K562 (cell line): ENCODE measurements at regions not wholly inside any gene's neighbourhood (a gene's known extent, or its start where the extent isn't known, plus 50 kb on each side); places are given as distances from the start of the nearest gene placed in this dataset.

Experiments
- CTCF ChIP-seq, 3 experiments: IDR thresholded peaks in 2 of 3; conservative IDR thresholded peaks in 1 of 3; 2 replicates each; pipeline ENCODE4 v1.5.1; 2011 to 2012; ENCODE audit warnings: low read length in 3 of 3, mild to moderate bottlenecking in 3 of 3, control low read depth in 2 of 3, improper control_type of control experiment in 1 of 3, inconsistent platforms in 1 of 3, low read depth in 1 of 3, mixed read lengths in 1 of 3, moderate library complexity in 1 of 3; ENCODE audit not compliant: insufficient read depth in 2 of 3
- HNRNPL ChIP-seq: fragments of 200-400 bp; formaldehyde crosslinking; IDR thresholded peaks from 2 replicates; pipeline ENCODE4 v1.6.1; 2017; ENCODE audit warnings: low read depth, mild to moderate bottlenecking, low read length
- TAF15 ChIP-seq: fragments of 200-400 bp; formaldehyde crosslinking; IDR thresholded peaks from 2 replicates; pipeline ENCODE4 v1.6.1; 2017; ENCODE audit warnings: mild to moderate bottlenecking, low read depth, low read length, moderate library complexity
- TFAP4 ChIP-seq: sonication (generic); formaldehyde crosslinking; IDR thresholded peaks from 2 replicates; pipeline ENCODE4 v1.8.0; 2022; ENCODE audit warnings: missing genetic modification reagents, mild to moderate bottlenecking, moderate library complexity, borderline replicate concordance
- TF ChIP-seq, protein P1 (sequence below): sonication (generic); formaldehyde crosslinking; IDR thresholded peaks from 2 replicates; pipeline ENCODE4 v1.9.0; 2022; ENCODE audit warnings: mild to moderate bottlenecking, missing genetic modification reagents

DNA sequence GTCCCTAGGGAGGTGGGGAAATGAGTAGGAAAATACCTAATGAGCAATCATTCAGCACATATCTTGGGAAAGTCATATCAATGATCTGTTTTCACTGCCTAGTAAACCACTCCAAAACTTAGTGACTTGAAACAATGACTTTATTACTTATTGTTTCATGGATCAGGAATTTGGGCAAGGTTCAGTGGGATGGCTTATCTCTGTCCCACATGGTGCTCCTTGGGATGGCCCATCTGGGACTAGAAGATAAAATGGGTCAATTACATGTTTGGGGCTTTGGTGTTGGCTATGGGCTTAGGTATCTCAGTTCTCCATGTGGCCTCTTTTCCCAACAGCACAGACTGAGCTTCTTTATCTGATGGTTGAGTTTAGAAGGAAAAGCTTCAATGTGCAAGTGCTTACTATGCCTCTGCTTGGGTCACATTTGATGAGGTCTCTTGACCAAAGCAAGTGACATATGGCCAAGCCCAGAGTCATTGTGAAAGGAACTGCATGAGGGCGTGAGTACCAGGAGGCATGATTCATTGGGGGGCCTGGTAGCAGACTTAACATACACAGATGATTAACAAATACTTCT, 218.1 kb upstream of the TNP1 start:
- TF ChIP-seq HNRNPL (no peak), CTCF (IDR thresholded peaks at IDR 0.05 in 2 of 3, conservative IDR thresholded peaks at IDR 0.05 in 1 of 3; ENCODE audit: insufficient read depth in 2 of 3, low read depth in 1 of 3, low read length in 3 of 3) (no peak), TFAP4 (CRISPR knock-in tag) (no peak), TAF15 (no peak)
- TF ChIP-seq, protein P1, sequence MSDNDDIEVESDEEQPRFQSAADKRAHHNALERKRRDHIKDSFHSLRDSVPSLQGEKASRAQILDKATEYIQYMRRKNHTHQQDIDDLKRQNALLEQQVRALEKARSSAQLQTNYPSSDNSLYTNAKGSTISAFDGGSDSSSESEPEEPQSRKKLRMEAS (CRISPR knock-in tag): no peak
